Superior temporal gyrus (tissue), 1 donor: ENCODE measurements at regions not wholly inside any gene's neighbourhood (a gene's known extent, or its start where the extent isn't known, plus 50 kb on each side); places are given as distances from the start of the nearest gene placed in this dataset.

Experiments used
- DNase-seq: peaks from one replicate; pipeline ENCODE4 v3.0.0-alpha.2; 2016; ENCODE audit errors: extremely low spot score

GRCh38 chr3:153313302-153313965, 151.4 kb downstream of the RAP2B start:
- no peak for DNase-seq

DNA sequence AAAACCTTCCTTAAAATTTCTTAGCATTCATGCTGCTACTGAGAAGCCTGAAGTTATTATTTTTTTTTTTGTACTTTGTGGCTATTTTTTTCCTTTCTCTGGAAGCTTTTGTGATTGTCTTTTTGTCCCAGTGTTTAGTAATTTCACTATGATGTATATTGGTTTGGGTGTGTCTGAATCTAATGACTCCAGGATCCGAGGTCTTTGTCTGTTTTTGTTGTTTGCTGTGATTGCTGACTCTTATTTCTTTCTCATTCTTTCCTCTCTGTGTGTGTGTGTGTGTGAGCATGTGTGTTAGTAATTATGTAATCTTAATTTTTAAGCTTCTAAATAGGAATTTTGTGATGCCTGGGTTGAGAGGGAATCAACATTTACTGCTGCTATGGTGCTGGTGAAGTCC, 152.0 kb downstream of the RAP2B start:
- no peak for DNase-seq

DNA sequence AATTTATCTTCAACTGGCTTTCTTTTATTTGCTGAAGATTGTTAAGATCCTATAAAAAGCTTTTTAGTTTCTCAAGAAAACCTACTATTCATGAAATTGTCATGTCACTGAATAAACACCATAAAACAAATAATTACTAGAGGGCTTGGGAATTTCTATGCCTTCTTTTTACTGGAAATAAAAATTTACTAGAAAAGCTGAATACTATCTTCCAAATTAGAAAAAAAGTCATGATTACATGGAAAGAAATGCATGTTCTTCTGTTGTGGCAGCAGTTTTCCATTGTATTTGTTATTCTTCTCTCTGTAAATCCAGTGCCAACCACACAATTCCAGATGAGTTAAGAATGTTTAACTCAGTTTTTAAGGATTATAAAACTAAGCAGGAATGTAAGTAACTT, 153.8 kb downstream of the RAP2B start:
- DNase-seq, result no peak

DNA sequence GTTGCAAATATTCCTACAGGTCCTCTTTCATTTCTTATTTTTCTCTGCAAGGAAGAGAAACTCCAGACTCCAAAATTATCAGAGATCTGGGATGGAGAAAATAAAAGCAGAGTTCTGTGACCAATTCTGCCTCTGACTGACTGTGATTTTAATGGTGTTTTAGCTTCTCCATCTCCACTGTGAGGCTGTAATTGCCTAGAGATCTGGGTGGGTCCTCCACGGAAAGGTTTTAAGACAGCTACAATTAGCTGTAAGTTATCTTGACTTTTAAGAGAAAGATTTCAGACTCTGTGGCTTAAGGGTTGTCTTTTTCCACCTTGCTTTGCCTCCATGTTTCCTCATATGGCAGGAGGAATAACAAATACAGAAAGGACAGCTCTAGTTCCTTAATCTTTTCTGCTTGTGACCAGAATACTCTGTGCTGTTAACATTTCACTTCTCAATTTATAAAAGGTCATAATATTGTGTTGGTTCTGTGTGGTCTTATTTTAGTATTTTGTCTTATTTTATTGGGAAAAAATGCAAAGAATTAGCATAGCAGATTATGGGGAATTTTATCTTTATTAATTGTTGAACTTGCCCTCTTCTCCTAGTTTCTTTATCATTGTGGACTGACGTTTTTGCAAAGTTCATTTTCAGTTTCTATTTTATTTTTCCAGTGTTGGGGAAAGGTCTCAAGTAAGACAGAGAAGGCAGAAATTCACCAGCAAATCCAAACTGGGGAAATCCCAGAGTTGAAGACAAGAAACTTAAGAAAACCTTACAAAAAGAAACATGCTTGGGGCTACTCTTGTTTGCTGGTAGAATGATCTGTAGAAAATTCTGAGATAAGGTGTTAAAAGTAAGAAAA, 157.9 kb downstream of the RAP2B start:
- DNase-seq, result no peak

DNA sequence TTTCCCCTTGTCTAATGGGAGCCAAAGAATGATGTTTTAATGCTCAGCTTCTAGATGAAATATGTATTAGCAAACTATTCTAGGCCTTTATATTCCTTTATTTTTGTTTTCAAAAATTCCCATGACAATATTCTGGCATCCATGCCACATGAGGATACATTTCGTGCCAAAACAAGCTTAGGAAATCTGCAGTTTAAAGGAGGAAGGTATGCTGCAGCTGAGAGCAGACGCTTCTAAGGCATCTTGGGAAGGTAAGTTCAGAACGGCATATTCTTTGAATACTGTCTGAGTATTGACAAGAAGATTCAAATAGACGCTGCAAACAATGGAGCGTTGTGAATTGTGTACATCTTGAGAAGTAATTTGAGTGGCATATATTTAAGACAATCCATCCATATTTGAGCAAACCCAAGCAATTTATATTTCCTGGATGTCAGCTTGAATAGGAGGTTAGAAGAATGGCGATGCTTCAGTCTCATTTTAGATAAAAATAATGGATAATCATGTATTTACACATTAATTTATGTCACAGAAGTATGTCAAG, 158.6 kb downstream of the RAP2B start:
- no peak for DNase-seq

- DNase-seq, result no peak
Measured at GRCh38 chr3:153328690-153329089, 166.7 kb downstream of the RAP2B start.

- no peak for DNase-seq
Measured at GRCh38 chr3:153330901-153331300, 168.9 kb downstream of the RAP2B start.

DNA sequence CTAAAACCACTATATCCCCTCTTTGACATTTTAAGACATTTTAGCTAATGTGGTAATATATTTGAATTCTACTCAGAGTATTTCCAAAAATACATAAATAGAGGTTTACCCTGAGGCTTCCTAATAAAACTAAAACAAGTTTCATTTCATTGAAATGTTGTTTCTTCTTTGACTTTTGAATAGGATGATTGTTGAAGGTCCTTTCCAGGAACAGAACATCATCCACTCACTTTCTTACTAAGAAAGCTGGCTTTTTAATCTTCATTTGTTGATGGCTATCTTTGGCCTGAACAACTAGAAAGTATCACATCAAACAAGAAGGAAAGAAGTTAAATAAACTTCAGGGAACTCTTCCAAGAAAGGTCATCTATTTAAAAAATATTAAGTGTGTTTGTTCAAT, 169.7 kb downstream of the RAP2B start:
- DNase-seq, result no peak

DNA sequence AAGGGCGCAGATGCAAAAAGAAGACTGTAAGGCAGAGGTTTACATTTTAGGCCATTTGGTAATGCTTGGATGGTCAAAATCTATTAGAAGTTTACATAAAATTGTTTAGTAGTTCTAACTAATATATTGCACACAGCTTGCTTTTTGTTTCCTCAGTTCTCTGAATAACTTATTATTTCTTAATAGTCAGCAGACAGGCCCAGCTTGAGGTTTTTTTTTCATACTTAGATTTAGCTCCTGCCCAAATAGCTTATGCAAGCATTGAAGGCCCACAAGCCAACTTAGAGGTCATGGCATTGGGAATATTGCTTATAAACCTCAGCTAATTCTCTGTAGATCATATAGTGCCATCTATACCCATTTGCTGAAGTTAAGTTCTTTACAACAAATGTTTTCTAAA, 172.5 kb downstream of the RAP2B start:
- DNase-seq, result no peak

GRCh38 chr3:153337369-153337768, 175.3 kb downstream of the RAP2B start:
- DNase-seq, result no peak

DNA sequence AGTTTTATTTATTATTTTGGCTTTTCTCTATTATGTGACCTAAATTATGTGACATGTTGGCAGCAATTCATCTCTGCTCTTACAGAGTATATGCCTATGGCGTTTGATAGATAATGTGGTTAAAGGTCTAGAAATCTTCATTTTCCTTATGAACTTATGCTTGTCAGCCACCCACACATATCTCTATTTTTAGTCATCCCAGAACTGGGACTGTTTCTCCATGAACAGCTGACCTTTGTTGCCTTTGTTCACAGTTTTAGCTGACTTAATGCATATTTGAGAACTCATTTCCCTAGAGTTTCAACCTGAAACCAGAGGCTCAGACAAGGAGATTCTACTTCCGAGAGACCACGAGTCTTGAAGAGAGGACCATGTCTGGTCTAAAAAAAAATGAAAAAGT, 176.5 kb downstream of the RAP2B start:
- no peak for DNase-seq

DNA sequence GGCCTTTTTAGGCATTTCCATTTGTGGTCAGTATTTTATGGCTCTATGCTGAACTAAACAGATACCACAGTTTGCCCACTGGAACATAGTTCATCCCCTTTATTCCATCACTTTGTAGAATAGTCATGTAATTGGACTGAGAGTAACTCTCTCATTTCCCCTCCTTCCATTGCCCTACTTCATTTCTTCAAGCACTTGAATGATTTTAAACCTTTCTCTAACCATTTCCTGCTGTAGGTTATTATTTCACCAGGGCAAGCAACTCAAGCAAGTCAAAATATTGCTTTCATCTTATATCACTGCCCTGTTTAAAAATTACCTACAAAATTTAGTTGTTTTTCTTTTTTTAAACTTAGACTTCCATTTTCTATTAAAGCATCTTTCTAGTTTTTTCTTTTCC, 177.0 kb downstream of the RAP2B start:
- no peak for DNase-seq

DNA sequence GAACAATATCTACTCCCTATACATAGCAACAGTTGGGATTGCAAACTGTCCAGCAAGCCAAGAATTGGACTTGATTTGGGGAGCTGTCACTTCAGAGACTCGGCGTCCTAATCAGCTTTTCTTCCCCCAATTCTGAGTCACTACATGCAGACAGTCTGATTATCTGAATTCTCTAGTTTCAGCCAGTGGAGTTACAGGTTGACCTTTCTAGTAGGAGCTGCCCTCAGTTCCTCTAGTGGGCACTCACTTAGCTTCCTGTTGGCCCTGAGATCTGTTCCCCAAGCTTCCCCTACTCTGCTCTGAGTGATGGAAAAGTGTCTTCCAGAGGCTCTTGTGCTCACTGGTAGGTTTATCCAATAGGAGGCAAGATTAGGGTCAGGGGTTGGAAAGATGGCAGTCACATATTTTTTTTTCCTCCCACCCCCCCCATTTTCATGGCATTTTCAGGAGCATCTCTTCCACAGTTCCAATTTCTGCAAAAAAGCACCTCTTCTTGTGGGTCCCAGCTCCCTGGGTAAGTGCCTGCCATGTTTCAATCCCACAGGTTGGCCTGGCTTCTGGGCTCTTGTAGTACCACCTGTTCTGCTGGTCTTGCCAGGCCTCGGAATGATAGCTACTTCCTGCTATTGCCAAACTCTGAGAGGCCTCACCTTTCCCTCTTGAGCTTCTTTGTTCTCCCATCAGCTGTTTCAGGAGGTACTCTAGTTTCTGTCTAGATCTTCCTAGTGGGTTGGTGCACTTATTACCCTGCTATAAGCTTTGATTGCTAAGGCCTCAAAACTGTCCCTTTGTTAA, 182.2 kb downstream of the RAP2B start:
- DNase-seq, result no peak

- DNase-seq, result no peak
Measured at GRCh38 chr3:153348457-153349107, 186.6 kb downstream of the RAP2B start.

- no peak for DNase-seq
Measured at GRCh38 chr3:153349108-153349499, 187.1 kb downstream of the RAP2B start.

DNA sequence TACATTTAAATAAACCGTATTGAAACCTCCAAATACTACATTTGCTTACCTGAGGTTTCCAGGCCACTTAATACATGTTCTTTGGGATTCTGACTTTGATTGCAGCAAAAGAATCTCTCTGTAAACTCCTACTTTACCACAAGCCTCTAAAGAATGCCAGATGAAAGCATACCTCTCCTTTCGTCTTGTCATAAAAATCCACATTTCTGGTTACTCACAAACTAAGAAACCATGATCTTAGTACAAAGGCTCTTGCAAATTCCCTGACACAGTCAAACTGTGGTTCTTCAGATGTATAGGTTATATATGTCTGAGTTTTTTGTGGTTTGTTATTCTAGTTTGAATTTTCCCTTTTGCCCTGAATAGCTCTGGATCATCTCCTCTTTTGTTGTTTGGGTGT, 188.4 kb downstream of the RAP2B start:
- DNase-seq, result no peak

DNA sequence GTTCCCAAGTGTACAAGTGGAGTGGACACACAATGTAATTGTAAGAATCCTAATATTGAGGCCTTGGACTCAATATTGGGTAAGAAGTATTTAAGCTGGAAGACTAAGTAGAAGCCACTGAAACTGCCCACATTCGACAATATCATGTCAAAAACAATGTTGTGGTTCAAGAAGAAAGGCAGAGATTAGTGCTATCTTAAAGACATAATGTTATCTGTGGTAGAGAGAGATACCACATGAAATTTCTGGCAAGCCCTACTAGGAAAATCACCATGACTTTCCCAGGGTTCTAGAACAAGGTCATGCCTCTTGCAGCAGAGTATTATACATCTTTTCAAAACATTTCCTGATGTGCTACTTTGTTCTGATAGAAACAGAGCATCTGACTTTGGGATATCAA, 192.6 kb downstream of the RAP2B start:
- no peak for DNase-seq

DNA sequence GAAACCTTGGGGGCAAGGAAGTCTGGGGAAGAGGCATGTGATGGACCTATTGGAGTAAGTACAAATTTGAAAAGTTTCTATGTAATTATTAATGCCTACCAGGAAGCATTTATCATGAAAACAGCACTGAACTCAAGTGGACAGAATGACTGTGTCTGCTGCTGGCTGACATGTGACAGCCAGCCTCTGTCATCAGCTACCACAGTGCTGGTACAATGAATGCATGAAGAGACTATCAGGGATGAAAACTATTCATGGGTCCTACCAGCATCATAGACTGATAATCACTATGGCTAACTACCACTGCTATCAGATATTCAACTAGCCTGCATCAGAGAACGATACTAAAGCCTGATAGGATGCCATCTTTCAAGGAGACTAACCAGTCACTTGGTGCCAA, 193.5 kb downstream of the RAP2B start:
- no peak for DNase-seq

GRCh38 chr3:153356908-153357307, 194.9 kb downstream of the RAP2B start:
- no peak for DNase-seq

DNA sequence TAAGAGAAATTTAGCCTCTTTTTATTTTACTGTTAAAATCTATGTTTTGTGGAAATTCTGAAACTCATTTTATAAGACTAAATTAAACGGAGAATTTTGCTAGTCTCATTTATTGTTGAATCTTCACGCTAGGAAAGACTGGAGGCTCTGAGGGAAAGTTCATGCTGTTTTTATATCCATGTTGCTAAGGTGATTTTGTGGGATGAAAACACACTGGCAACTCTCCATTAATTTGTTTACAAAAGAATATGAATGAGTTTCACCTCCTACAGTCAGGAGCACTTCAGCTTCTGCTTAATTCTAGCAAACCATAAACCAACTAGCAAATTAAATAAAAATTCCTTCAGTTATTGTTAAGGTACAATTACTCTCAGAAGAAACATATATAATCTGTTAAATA, 195.4 kb downstream of the RAP2B start:
- DNase-seq, result no peak

GRCh38 chr3:153369561-153370374, 207.7 kb downstream of the RAP2B start:
- DNase-seq, result no peak
